ENCODE measurements at regions not wholly inside any gene's neighbourhood (a gene's known extent, or its start where the extent isn't known, plus 50 kb on each side); places are given as distances from the start of the nearest gene placed in this dataset.

GRCh38 chr10:117865945-117866344 lies 180.8 kb downstream of the RAB11FIP2 start:
- no peak for DNase-seq (ENCODE audit: low read depth)

GRCh38 chr10:117868151-117868550 lies 178.6 kb downstream of the RAB11FIP2 start:
- DNase-seq (ENCODE audit: low read depth), result no peak

- no peak for DNase-seq (ENCODE audit: low read depth)
Measured at GRCh38 chr10:117875793-117876192, 170.9 kb downstream of the RAB11FIP2 start.

GRCh38 chr10:117876210-117876609 lies 170.5 kb downstream of the RAB11FIP2 start:
- DNase-seq (ENCODE audit: low read depth), result no peak

- peak; percentile 66 for DNase-seq (ENCODE audit: low read depth)
Measured at GRCh38 chr10:117878626-117879025, 168.1 kb downstream of the RAB11FIP2 start.

GRCh38 chr10:117884093-117884492 lies 162.6 kb downstream of the RAB11FIP2 start:
- DNase-seq (ENCODE audit: low read depth), result no peak

GRCh38 chr10:117884592-117884991 lies 162.1 kb downstream of the RAB11FIP2 start:
- DNase-seq (ENCODE audit: low read depth), result peak; percentile 29

GRCh38 chr10:117885206-117885829 lies 161.4 kb downstream of the RAB11FIP2 start:
- peak; percentile 44 for DNase-seq (ENCODE audit: low read depth)

- no peak for DNase-seq (ENCODE audit: low read depth)
Measured at GRCh38 chr10:117886766-117887165, 160.0 kb downstream of the RAB11FIP2 start.

GRCh38 chr10:117889664-117890063 lies 157.1 kb downstream of the RAB11FIP2 start:
- no peak for DNase-seq (ENCODE audit: low read depth)

- DNase-seq (ENCODE audit: low read depth), result no peak
Measured at GRCh38 chr10:117892681-117893220, 154.0 kb downstream of the RAB11FIP2 start.

- DNase-seq (ENCODE audit: low read depth), result no peak
Measured at GRCh38 chr10:117894339-117894738, 152.4 kb downstream of the RAB11FIP2 start.

GRCh38 chr10:117896517-117896916 lies 150.2 kb downstream of the RAB11FIP2 start:
- DNase-seq (ENCODE audit: low read depth), result no peak

GRCh38 chr10:117899181-117899683 lies 147.5 kb downstream of the RAB11FIP2 start:
- DNase-seq (ENCODE audit: low read depth), result peak; percentile 79

GRCh38 chr10:117900280-117900679 lies 146.5 kb downstream of the RAB11FIP2 start:
- DNase-seq (ENCODE audit: low read depth), result no peak

GRCh38 chr10:117903854-117904253 lies 142.9 kb downstream of the RAB11FIP2 start:
- DNase-seq (ENCODE audit: low read depth), result no peak

- no peak for DNase-seq (ENCODE audit: low read depth)
Measured at GRCh38 chr10:117905404-117905803, 141.3 kb downstream of the RAB11FIP2 start.

- no peak for DNase-seq (ENCODE audit: low read depth)
Measured at GRCh38 chr10:117911684-117912083, 135.1 kb downstream of the RAB11FIP2 start.

GRCh38 chr10:117914334-117914733 lies 132.4 kb downstream of the RAB11FIP2 start:
- no peak for DNase-seq (ENCODE audit: low read depth)

GRCh38 chr10:117920956-117921355 lies 125.8 kb downstream of the RAB11FIP2 start:
- DNase-seq (ENCODE audit: low read depth), result no peak

- no peak for DNase-seq (ENCODE audit: low read depth)
Measured at GRCh38 chr10:117921421-117921820, 125.3 kb downstream of the RAB11FIP2 start.

GRCh38 chr10:117924820-117925219 lies 121.9 kb downstream of the RAB11FIP2 start:
- DNase-seq (ENCODE audit: low read depth), result no peak

- no peak for DNase-seq (ENCODE audit: low read depth)
Measured at GRCh38 chr10:117925369-117925768, 121.4 kb downstream of the RAB11FIP2 start.

- peak; percentile 11 for DNase-seq (ENCODE audit: low read depth)
Measured at GRCh38 chr10:117926491-117926890, 120.2 kb downstream of the RAB11FIP2 start.
